LNCAP (cell line): ENCODE measurements at regions not wholly inside any gene's neighbourhood (a gene's known extent, or its start where the extent isn't known, plus 50 kb on each side); places are given as distances from the start of the nearest gene placed in this dataset.

Experiments
- CTCF ChIP-seq: fragments of 450-650 bp; IDR thresholded peaks from 2 replicates; pipeline ENCODE4 v1.5.1; 2017; ENCODE audit warnings: mild to moderate bottlenecking

DNA sequence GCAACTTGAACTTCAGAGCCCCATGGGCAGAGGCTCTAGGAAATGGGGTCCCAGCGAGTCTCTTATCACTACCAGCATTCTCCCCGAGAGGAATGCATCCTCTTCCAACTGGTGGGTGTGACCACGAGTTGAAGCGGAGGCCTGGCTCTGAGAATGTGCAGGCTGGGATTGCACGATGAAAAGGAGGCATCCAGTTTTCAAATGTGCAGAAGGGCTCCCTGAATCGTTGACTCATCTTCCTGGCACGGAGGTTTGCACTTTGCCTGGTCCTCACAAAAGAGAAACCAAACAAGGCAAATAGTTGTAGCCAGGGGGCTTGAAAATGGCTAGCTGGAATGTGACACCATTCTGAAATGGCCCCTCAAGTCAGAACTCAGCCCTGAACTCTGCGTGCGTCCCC is 216.7 kb downstream of the GLI2 start:
- no peak for TF ChIP-seq CTCF

DNA sequence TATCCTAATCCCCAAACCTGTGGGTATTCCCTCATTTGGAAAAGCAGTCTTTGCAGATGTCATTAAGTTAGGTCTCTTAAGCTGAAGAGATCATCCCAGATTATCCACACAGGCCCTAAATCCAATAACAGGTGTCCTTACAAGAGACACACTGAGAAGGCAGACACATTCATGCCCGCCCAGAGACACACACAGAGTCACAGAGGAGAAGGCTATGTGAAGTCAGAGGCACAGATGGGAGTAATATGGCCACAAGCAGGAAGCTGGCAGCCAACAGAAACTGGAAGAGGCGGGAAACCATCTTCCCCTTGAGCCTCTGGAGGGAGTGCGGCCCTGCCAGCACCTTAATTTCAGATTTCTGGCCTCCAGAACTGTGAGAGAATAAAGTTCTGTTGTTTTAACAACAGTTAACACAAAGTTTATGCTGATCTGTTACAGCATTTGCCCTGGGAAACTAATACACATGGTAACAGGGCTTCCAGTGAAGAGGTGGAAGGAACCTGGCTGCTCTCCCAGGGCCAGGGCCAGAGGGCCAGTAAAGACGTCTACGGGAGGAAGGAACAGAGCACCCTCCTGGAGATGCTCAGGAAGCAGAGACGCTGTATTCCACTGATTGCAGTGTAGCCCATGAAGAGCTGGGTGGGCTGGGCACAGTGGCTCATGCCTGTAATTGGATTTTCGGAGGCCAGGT is 217.5 kb downstream of the GLI2 start:
- no peak for TF ChIP-seq CTCF

- no peak for TF ChIP-seq CTCF
Observed at GRCh38 chr2:120953843-120954584, 218.3 kb downstream of the GLI2 start.

GRCh38 chr2:120954939-120955338 is 219.3 kb downstream of the GLI2 start:
- TF ChIP-seq CTCF = no peak

- no peak for TF ChIP-seq CTCF
Observed at GRCh38 chr2:120955427-120955826, 219.8 kb downstream of the GLI2 start.

DNA sequence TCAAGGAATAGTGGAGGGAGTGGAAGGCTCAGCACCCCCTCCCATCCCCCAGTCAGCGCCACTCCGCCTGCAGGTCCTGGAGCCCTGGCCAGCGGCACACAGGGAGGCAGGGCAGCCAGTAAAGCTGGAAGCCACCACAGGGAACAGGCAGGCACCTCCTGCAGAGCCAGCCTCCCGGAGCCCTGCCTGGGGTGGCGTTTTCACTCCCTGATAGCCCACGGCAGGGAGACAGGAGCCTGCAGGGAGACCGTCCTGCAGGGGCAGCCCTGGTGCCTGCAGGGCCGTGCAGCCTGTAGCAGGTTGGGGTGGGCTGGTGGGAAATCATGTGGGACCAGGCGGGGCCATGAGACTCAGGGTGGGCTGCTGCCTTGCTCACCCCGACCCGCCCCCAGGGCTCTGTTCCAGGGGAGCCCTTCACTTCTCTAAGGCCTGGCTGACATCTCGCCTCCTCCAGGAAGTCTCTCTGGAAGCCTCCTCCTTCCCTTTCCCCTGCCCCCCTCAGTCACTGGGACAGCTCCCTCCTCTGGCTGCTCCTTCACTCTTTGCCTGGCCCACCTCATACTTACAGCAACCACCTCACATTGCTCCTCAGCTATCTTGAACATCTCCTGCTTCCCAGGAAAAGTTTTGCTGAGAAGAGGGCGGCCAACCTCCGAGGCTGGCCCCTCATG is 221.0 kb downstream of the GLI2 start:
- no peak for TF ChIP-seq CTCF

- TF ChIP-seq CTCF = no peak
Observed at GRCh38 chr2:120957905-120958304, 222.2 kb downstream of the GLI2 start.
